GM23338 (cell line): ENCODE measurements at regions not wholly inside any gene's neighbourhood (a gene's known extent, or its start where the extent isn't known, plus 50 kb on each side); places are given as distances from the start of the nearest gene placed in this dataset.

Experiments used
- ATAC-seq: fragments of 200-7000 bp; cut with Tn5 transposase; 3 replicates; pipeline ENCODE4 v1.9.1; 2020
- DNase-seq: peaks from one replicate; pipeline ENCODE4 v3.0.0-alpha.2; 2015; ENCODE audit warnings: low spot score
- H2AFZ ChIP-seq: fragments of 200-600 bp; sonication (generic); 2 replicates; pipeline ENCODE4 v1.8.0; 2016; ENCODE audit warnings: antibody characterized with exemption, mild to moderate bottlenecking, moderate library complexity
- H3F3A ChIP-seq: fragments of 200-600 bp; sonication (generic); replicated peaks from 2 replicates; pipeline ENCODE4 v1.8.0; 2017; ENCODE audit warnings: antibody characterized with exemption, mixed run types, low read depth
- H3K27ac ChIP-seq: fragments of 200-600 bp; sonication (generic); 2 replicates; pipeline ENCODE4 v1.6.1; 2016; ENCODE audit warnings: low read depth
- H3K27me3 ChIP-seq: fragments of 200-600 bp; sonication (generic); 2 replicates; pipeline ENCODE4 v1.8.0; 2016; ENCODE audit warnings: mild to moderate bottlenecking, mixed run types, moderate library complexity; ENCODE audit not compliant: insufficient read depth
- H3K36me3 ChIP-seq: fragments of 200-600 bp; sonication (generic); 2 replicates; pipeline ENCODE4 v1.8.0; 2016; ENCODE audit warnings: mild to moderate bottlenecking; ENCODE audit not compliant: insufficient read depth
- H3K4me1 ChIP-seq: fragments of 200-600 bp; sonication (generic); 2 replicates; pipeline ENCODE4 v1.8.0; 2016; ENCODE audit warnings: mild to moderate bottlenecking, moderate library complexity; ENCODE audit not compliant: insufficient read depth
- H3K4me2 ChIP-seq: fragments of 200-600 bp; sonication (generic); 2 replicates; pipeline ENCODE4 v1.7.1; 2017; ENCODE audit warnings: mixed run types
- H3K4me3 ChIP-seq: fragments of 200-600 bp; sonication (generic); 2 replicates; pipeline ENCODE4 v1.6.1; 2016; ENCODE audit warnings: mixed run types
- H3K79me2 ChIP-seq: fragments of 200-600 bp; sonication (generic); replicated peaks from 2 replicates; pipeline ENCODE4 v1.8.0; 2017; ENCODE audit warnings: mild to moderate bottlenecking; ENCODE audit not compliant: insufficient read depth
- H3K9me2 ChIP-seq: fragments of 200-600 bp; sonication (generic); 2 replicates; pipeline ENCODE4 v1.8.0; 2017; ENCODE audit not compliant: insufficient read depth
- H4K20me1 ChIP-seq: fragments of 200-600 bp; sonication (generic); replicated peaks from 2 replicates; pipeline ENCODE4 v1.8.0; 2017; ENCODE audit warnings: mild to moderate bottlenecking; ENCODE audit not compliant: insufficient read depth
- H3K27ac Mint-ChIP-seq: 2 replicates; pipeline ENCODE4 v1.8.0; 2020; ENCODE audit warnings: inconsistent platforms, mild to moderate bottlenecking, moderate library complexity, mixed read lengths
- H3K27me3 Mint-ChIP-seq: 3 replicates; pipeline ENCODE4 v1.8.0; 2022; ENCODE audit warnings: low read depth, mild to moderate bottlenecking, moderate library complexity, mixed read lengths, inconsistent platforms; ENCODE audit not compliant: insufficient read depth, poor library complexity
- H3K36me3 Mint-ChIP-seq: 3 replicates; pipeline ENCODE4 v1.8.0; 2021; ENCODE audit warnings: low read depth, mild to moderate bottlenecking, inconsistent platforms, moderate library complexity, mixed read lengths
- H3K4me1 Mint-ChIP-seq: 3 replicates; pipeline ENCODE4 v1.8.0; 2020; ENCODE audit warnings: mild to moderate bottlenecking, inconsistent platforms, mixed read lengths
- H3K4me3 Mint-ChIP-seq: 3 replicates; pipeline ENCODE4 v1.8.0; 2021; ENCODE audit warnings: moderate library complexity, mild to moderate bottlenecking, inconsistent platforms, mixed read lengths
- H3K9me3 Mint-ChIP-seq: 3 replicates; pipeline ENCODE4 v1.8.0; 2020; ENCODE audit warnings: moderate library complexity, mild to moderate bottlenecking, inconsistent platforms, mixed read lengths
- CREB1 ChIP-seq: fragments of 250-450 bp; sonication (Bioruptor Pico); IDR thresholded peaks from 2 replicates; pipeline ENCODE4 v1.5.0; 2020; ENCODE audit warnings: low read depth, mild to moderate bottlenecking, moderate library complexity
- CTCF ChIP-seq, 2 experiments: fragments of 200-600 bp in 1 of 2; sonication (generic) in 1 of 2; conservative IDR thresholded peaks; 2 replicates each; pipeline versions ENCODE4 v1.5.1 to v1.6.1; 2016 to 2017; ENCODE audit warnings: antibody characterized with exemption in 2 of 2, low read depth in 2 of 2, mild to moderate bottlenecking in 2 of 2, moderate library complexity in 1 of 2
- ETS1 ChIP-seq: IDR thresholded peaks from 2 replicates; pipeline ENCODE4 v1.6.1; 2016; ENCODE audit warnings: antibody characterized with exemption
- EZH2 ChIP-seq: fragments of 200-600 bp; sonication (generic); IDR thresholded peaks from one replicate; pipeline ENCODE4 v1.8.0; 2017; ENCODE audit warnings: antibody characterized with exemption, mild to moderate bottlenecking, low read depth; ENCODE audit not compliant: unreplicated experiment
- EZH2phosphoT487 ChIP-seq: fragments of 200-600 bp; sonication (generic); IDR thresholded peaks from one replicate; pipeline ENCODE4 v1.8.1; 2018; ENCODE audit warnings: antibody characterized with exemption; ENCODE audit not compliant: unreplicated experiment
- JUNB ChIP-seq: IDR thresholded peaks from one replicate; pipeline ENCODE4 v1.6.1; 2016; ENCODE audit warnings: antibody characterized with exemption; ENCODE audit not compliant: unreplicated experiment
- NANOG ChIP-seq: IDR thresholded peaks from 2 replicates; pipeline ENCODE4 v1.6.1; 2016; ENCODE audit warnings: antibody characterized with exemption, borderline replicate concordance
- POLR2AphosphoS5 ChIP-seq: IDR thresholded peaks from 2 replicates; pipeline ENCODE4 v1.6.1; 2016; ENCODE audit warnings: antibody characterized with exemption, low read depth
- STAT1 ChIP-seq: IDR thresholded peaks from one replicate; pipeline ENCODE4 v1.6.1; 2016; ENCODE audit warnings: antibody characterized with exemption; ENCODE audit not compliant: unreplicated experiment
- ZNF114 ChIP-seq: fragments of 250-450 bp; sonication (Bioruptor Pico); IDR thresholded peaks from 2 replicates; pipeline ENCODE4 v1.5.0; 2020; ENCODE audit warnings: mild to moderate bottlenecking, moderate library complexity
- ZNF331 ChIP-seq: fragments of 250-450 bp; sonication (Bioruptor Pico); IDR thresholded peaks from 2 replicates; pipeline ENCODE4 v1.5.0; 2020; ENCODE audit warnings: low read depth, mild to moderate bottlenecking, moderate library complexity
- TF ChIP-seq, protein P1 (sequence below): IDR thresholded peaks from one replicate; pipeline ENCODE4 v1.6.1; 2018; ENCODE audit warnings: antibody characterized with exemption; ENCODE audit not compliant: unreplicated experiment
- TF ChIP-seq, protein P2 (sequence below): fragments of 250-450 bp; sonication (Bioruptor Pico); IDR thresholded peaks from 2 replicates; pipeline ENCODE4 v1.5.0; 2020; ENCODE audit warnings: mild to moderate bottlenecking, moderate library complexity

DNA sequence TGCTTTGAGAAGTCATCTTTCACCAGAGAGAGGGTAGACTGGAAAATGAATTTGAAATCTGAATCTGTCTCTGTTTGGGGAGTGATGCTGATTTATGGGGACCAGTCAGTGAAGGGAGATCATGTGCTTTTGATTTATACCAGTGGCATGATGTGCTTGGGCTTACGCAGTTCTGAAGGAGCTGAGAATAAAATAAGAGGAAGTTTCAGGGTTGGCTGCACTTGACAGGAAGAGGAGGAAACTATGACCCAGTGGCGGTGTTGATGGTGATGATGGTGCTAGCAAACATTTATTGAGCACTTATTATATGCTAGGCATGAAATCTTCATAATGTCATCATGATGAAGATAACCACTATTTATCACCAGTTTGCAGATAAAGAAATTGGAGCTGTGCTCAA is 136.4 kb upstream of the GLRA1 start:
- Histone ChIP-seq H3K27me3 (no peaks in the 10 kb centered on the region), H2AFZ (no peak overlapping the region), H4K20me1 (no peaks in the 10 kb centered on the region), H3F3A (no peaks in the 10 kb centered on the region), H3K4me1 (no peaks in the 10 kb centered on the region), H3K36me3 (no peaks in the 10 kb centered on the region), H3K27ac (no peak overlapping the region), H3K4me3 (no peak overlapping the region), H3K79me2 (no peaks in the 10 kb centered on the region), H3K9me2 (0 out of 2 replicates have a peak, but pooled peaks cover 4% of the 10 kb centered on the region), H3K4me2 (no peak overlapping the region)
- TF ChIP-seq ZNF114 (CRISPR knock-in tag), result no peak
- TF ChIP-seq, protein P1, sequence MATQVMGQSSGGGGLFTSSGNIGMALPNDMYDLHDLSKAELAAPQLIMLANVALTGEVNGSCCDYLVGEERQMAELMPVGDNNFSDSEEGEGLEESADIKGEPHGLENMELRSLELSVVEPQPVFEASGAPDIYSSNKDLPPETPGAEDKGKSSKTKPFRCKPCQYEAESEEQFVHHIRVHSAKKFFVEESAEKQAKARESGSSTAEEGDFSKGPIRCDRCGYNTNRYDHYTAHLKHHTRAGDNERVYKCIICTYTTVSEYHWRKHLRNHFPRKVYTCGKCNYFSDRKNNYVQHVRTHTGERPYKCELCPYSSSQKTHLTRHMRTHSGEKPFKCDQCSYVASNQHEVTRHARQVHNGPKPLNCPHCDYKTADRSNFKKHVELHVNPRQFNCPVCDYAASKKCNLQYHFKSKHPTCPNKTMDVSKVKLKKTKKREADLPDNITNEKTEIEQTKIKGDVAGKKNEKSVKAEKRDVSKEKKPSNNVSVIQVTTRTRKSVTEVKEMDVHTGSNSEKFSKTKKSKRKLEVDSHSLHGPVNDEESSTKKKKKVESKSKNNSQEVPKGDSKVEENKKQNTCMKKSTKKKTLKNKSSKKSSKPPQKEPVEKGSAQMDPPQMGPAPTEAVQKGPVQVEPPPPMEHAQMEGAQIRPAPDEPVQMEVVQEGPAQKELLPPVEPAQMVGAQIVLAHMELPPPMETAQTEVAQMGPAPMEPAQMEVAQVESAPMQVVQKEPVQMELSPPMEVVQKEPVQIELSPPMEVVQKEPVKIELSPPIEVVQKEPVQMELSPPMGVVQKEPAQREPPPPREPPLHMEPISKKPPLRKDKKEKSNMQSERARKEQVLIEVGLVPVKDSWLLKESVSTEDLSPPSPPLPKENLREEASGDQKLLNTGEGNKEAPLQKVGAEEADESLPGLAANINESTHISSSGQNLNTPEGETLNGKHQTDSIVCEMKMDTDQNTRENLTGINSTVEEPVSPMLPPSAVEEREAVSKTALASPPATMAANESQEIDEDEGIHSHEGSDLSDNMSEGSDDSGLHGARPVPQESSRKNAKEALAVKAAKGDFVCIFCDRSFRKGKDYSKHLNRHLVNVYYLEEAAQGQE, result no peak
- TF ChIP-seq STAT1, result no peak
- TF ChIP-seq EZH2, result no peak
- no peak for TF ChIP-seq CTCF (conservative IDR thresholded peaks at IDR 0.05; ENCODE audit: low read depth in 2 of 2)
- TF ChIP-seq EZH2phosphoT487, result no peak
- TF ChIP-seq POLR2AphosphoS5, result no peak
- no peak for TF ChIP-seq CREB1 (CRISPR knock-in tag)
- no peak for TF ChIP-seq NANOG
- no peak for TF ChIP-seq ETS1
- TF ChIP-seq, protein P2, sequence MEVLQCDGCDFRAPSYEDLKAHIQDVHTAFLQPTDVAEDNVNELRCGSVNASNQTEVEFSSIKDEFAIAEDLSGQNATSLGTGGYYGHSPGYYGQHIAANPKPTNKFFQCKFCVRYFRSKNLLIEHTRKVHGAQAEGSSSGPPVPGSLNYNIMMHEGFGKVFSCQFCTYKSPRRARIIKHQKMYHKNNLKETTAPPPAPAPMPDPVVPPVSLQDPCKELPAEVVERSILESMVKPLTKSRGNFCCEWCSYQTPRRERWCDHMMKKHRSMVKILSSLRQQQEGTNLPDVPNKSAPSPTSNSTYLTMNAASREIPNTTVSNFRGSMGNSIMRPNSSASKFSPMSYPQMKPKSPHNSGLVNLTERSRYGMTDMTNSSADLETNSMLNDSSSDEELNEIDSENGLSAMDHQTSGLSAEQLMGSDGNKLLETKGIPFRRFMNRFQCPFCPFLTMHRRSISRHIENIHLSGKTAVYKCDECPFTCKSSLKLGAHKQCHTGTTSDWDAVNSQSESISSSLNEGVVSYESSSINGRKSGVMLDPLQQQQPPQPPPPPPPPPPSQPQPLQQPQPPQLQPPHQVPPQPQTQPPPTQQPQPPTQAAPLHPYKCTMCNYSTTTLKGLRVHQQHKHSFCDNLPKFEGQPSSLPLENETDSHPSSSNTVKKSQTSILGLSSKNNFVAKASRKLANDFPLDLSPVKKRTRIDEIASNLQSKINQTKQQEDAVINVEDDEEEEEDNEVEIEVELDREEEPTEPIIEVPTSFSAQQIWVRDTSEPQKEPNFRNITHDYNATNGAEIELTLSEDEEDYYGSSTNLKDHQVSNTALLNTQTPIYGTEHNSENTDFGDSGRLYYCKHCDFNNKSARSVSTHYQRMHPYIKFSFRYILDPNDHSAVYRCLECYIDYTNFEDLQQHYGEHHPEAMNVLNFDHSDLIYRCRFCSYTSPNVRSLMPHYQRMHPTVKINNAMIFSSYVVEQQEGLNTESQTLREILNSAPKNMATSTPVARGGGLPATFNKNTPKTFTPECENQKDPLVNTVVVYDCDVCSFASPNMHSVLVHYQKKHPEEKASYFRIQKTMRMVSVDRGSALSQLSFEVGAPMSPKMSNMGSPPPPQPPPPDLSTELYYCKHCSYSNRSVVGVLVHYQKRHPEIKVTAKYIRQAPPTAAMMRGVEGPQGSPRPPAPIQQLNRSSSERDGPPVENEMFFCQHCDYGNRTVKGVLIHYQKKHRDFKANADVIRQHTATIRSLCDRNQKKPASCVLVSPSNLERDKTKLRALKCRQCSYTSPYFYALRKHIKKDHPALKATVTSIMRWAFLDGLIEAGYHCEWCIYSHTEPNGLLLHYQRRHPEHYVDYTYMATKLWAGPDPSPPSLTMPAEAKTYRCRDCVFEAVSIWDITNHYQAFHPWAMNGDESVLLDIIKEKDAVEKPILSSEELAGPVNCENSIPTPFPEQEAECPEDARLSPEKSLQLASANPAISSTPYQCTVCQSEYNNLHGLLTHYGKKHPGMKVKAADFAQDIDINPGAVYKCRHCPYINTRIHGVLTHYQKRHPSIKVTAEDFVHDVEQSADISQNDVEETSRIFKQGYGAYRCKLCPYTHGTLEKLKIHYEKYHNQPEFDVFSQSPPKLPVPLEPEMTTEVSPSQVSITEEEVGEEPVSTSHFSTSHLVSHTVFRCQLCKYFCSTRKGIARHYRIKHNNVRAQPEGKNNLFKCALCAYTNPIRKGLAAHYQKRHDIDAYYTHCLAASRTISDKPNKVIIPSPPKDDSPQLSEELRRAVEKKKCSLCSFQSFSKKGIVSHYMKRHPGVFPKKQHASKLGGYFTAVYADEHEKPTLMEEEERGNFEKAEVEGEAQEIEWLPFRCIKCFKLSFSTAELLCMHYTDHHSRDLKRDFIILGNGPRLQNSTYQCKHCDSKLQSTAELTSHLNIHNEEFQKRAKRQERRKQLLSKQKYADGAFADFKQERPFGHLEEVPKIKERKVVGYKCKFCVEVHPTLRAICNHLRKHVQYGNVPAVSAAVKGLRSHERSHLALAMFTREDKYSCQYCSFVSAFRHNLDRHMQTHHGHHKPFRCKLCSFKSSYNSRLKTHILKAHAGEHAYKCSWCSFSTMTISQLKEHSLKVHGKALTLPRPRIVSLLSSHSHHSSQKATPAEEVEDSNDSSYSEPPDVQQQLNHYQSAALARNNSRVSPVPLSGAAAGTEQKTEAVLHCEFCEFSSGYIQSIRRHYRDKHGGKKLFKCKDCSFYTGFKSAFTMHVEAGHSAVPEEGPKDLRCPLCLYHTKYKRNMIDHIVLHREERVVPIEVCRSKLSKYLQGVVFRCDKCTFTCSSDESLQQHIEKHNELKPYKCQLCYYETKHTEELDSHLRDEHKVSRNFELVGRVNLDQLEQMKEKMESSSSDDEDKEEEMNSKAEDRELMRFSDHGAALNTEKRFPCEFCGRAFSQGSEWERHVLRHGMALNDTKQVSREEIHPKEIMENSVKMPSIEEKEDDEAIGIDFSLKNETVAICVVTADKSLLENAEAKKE (CRISPR knock-in tag), result no peak
- no peak for TF ChIP-seq JUNB
- no peak for TF ChIP-seq ZNF331 (CRISPR knock-in tag)
- H3K27me3 Mint-ChIP-seq, result no peaks in the 10 kb centered on the region
- no peaks in the 10 kb centered on the region for H3K9me3 Mint-ChIP-seq
- no peak for DNase-seq
- ATAC-seq, result no peak
- H3K36me3 Mint-ChIP-seq, result no peaks in the 10 kb centered on the region
- H3K27ac Mint-ChIP-seq, result no peak overlapping the region
- peaks cover under 1% of the 10 kb centered on the region; the same call in 2 of the 3 replicates for H3K4me1 Mint-ChIP-seq
- no peak overlapping the region for H3K4me3 Mint-ChIP-seq
